Keratinocyte (primary cell): ENCODE measurements at regions not wholly inside any gene's neighbourhood (a gene's known extent, or its start where the extent isn't known, plus 50 kb on each side); places are given as distances from the start of the nearest gene placed in this dataset.

Experiments used
- EZH2 ChIP-seq: IDR thresholded peaks from one replicate; pipeline ENCODE4 v1.6.1; 2012; ENCODE audit warnings: inconsistent platforms, mild to moderate bottlenecking, low read length, moderate library complexity
- TF ChIP-seq, protein P1 (sequence below), 3 experiments: IDR thresholded peaks in 1 of 3; conservative IDR thresholded peaks in 1 of 3; optimal IDR thresholded peaks in 1 of 3; 2 replicates in 2 of 3; 3 replicates in 1 of 3; pipeline versions ENCODE3 to v1.5.1; 2011; ENCODE audit warnings: low read length in 3 of 3, mild to moderate bottlenecking in 3 of 3, moderate library complexity in 2 of 3, control low read depth in 1 of 3, inconsistent platforms in 1 of 3; ENCODE audit not compliant: insufficient read depth in 2 of 3; ENCODE audit errors: extremely low read depth in 1 of 3

DNA sequence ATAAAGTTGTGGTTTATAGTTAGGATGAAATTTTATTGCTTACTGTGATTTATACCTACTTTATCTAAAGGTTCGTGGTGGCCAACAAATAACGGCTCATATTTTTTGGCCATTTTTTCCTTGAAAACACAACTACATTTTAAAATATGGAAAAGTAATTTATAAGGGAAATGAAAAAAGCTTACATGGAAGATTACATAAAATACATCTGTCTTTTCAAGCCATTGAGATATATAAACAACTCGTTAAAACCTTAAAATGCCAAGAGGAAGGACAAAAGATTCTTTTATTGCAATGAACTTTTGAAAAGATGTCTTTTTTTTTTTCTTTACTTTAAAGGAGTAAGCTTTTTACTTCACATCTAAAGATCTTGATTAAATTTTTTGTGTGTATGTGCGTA is 55.4 kb upstream of the EYA4 start:
- TF ChIP-seq, protein P1, sequence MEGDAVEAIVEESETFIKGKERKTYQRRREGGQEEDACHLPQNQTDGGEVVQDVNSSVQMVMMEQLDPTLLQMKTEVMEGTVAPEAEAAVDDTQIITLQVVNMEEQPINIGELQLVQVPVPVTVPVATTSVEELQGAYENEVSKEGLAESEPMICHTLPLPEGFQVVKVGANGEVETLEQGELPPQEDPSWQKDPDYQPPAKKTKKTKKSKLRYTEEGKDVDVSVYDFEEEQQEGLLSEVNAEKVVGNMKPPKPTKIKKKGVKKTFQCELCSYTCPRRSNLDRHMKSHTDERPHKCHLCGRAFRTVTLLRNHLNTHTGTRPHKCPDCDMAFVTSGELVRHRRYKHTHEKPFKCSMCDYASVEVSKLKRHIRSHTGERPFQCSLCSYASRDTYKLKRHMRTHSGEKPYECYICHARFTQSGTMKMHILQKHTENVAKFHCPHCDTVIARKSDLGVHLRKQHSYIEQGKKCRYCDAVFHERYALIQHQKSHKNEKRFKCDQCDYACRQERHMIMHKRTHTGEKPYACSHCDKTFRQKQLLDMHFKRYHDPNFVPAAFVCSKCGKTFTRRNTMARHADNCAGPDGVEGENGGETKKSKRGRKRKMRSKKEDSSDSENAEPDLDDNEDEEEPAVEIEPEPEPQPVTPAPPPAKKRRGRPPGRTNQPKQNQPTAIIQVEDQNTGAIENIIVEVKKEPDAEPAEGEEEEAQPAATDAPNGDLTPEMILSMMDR (optimal IDR thresholded peaks at IDR 0.05 in 1 of 3, IDR thresholded peaks at IDR 0.05 in 1 of 3, conservative IDR thresholded peaks at IDR 0.05 in 1 of 3; ENCODE audit: extremely low read depth in 1 of 3, insufficient read depth in 2 of 3, low read length in 3 of 3) = no peak
- no peak for TF ChIP-seq EZH2
